HL-60 (cell line): ENCODE measurements at regions not wholly inside any gene's neighbourhood (a gene's known extent, or its start where the extent isn't known, plus 50 kb on each side); places are given as distances from the start of the nearest gene placed in this dataset.

Experiments
- SPI1 ChIP-seq: IDR thresholded peaks from 2 replicates; pipeline ENCODE4 v1.6.1; 2012; ENCODE audit warnings: low read depth, mild to moderate bottlenecking, borderline replicate concordance
- TF ChIP-seq, protein P1 (sequence below): IDR thresholded peaks from one replicate; pipeline ENCODE4 v1.5.1; 2011; ENCODE audit warnings: low read length, control low read depth, inconsistent platforms; ENCODE audit not compliant: insufficient read depth

DNA sequence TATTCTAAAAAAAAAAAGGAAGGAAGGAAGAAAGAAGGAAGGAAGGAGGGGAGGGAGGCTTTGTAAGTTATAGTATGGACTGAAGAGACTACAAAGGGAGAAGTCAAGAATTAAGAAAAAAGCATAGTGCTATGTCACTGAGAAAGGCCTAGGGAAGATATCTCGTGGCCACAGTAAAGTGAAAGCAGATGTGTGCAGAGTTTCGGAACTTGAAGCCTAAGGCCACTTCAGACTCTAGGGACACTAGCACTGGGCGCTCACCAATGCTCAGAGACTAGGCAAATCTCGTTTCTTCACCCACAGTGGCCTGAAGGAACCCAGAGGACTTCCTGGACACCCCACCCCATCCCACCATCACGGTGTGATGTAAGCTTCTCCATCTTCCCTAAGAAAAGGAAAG is 181.4 kb upstream of the TRPM3 start:
- TF ChIP-seq, protein P1, sequence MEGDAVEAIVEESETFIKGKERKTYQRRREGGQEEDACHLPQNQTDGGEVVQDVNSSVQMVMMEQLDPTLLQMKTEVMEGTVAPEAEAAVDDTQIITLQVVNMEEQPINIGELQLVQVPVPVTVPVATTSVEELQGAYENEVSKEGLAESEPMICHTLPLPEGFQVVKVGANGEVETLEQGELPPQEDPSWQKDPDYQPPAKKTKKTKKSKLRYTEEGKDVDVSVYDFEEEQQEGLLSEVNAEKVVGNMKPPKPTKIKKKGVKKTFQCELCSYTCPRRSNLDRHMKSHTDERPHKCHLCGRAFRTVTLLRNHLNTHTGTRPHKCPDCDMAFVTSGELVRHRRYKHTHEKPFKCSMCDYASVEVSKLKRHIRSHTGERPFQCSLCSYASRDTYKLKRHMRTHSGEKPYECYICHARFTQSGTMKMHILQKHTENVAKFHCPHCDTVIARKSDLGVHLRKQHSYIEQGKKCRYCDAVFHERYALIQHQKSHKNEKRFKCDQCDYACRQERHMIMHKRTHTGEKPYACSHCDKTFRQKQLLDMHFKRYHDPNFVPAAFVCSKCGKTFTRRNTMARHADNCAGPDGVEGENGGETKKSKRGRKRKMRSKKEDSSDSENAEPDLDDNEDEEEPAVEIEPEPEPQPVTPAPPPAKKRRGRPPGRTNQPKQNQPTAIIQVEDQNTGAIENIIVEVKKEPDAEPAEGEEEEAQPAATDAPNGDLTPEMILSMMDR = no peak
- TF ChIP-seq SPI1 = no peak
